NCI-H2107 treated with DMSO at 0.1 percent for 48 hours (cell line): ENCODE measurements at regions not wholly inside any gene's neighbourhood (a gene's known extent, or its start where the extent isn't known, plus 50 kb on each side); places are given as distances from the start of the nearest gene placed in this dataset.

Experiments
- DNase-seq: peaks from one replicate; lab custom pipeline; 2025; ENCODE audit not compliant: unreplicated experiment; lab: John Stamatoyannopoulos, UW

- peak; percentile 17 for DNase-seq
Measured at GRCh38 chr5:136424835-136425584, 59.7 kb upstream of the TRPC7 start.

DNA sequence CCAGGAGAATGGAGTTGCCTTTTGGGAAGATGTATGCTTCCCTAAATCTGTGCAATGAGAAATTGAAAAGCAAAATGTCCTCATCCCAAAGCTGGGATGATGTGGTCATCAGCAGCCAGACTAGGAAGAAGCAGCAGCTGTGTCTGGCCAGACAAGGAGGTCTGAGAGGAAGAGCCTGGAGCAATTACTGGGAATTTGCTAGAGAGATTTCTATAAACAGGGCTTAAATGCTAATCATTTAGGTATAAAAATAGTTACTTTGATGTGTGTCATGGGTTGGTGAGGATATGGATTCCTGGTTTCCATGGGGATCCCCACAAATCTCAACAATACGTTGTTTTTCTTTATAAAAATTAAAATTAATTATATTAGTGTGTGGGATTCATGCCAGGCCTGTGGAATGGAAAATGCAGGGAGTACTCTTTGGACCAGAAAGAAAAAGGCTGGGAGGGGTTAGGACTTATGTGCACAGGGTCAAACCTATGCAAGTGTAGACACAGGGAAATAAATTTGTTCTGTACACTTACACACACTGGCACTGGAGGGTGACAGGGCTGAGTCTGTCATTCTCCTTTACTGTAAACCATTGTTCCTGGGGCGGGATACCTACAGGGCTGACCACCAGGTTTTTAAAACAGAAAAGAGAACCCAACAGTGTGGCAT lies 58.7 kb upstream of the TRPC7 start:
- no peak for DNase-seq

- peak; percentile 28 for DNase-seq
Measured at GRCh38 chr5:136420168-136420898, 55.0 kb upstream of the TRPC7 start.

DNA sequence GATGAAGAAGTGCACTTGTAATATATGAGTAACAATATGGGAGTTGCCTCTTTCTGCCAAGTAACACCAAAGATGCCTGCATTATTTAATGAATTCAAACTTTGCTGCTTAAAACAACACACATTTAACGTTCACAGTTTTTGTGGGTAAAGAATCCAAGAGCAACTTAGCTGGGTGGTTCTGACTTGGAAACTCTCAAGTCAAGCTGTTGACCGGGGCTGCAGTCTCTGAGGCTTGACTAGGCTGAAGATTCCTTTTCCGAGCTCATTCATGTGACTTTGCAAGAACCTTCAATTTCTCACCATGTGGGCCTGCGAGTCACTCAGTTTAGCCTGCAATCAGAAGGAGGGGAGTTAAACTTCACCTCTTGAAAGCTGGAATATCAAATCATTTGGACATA lies 53.0 kb upstream of the TRPC7 start:
- no peak for DNase-seq
